HG03575 (cell line): ENCODE measurements at regions not wholly inside any gene's neighbourhood (a gene's known extent, or its start where the extent isn't known, plus 50 kb on each side); places are given as distances from the start of the nearest gene placed in this dataset.

ENCODE experiments used
- ATAC-seq: cut with Tn5 transposase; IDR thresholded peaks from one replicate; pipeline ENCODE4 v1.9.1; 2021; ENCODE audit not compliant: unreplicated experiment, insufficient number of reproducible peaks, low FRiP score; ENCODE audit errors: extremely low read depth

DNA sequence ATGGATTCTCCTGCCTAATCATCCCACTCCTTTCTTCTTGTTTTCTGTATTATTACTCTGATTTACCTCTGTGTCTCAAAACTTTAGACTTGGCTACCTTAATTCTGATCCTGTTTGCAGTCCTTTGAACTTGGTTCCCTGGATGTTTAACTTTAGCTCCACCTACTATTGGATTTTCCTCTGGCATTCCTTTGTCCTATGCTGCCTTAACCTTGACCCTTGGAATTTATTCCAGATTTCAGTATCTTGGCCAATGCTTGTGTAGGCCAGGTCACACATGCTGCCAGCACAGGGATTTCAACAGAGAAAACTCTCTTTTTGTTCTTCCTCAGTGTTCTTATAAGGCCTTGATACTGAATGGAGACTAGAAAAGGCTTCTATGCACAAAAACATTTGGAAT lies 65.0 kb upstream of the DNAJC19 start:
- ATAC-seq = no peak

GRCh38 chr3:181052256-181052655 lies 62.7 kb upstream of the DNAJC19 start:
- ATAC-seq = no peak

GRCh38 chr3:181050738-181051137 lies 61.2 kb upstream of the DNAJC19 start:
- no peak for ATAC-seq

DNA sequence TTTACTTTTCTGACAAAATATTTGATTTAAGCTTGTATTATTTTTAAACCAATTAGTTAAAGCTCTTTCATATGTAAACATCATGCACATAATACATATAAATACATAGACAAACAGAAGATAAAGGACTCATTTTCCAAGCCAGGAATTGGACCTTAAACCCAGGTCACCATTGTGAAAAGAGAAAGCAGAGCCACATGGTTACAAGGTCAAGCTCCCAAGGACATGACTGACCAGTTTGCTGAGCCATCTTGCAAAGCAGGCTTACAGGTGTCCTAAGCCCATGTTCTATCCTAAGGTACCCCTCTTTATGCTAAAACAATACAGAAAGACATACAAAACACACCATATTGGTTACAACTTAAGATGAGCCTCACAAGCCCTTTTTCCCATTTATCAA lies 50.5 kb upstream of the DNAJC19 start:
- ATAC-seq = no peak
